ENCODE measurements at regions not wholly inside any gene's neighbourhood (a gene's known extent, or its start where the extent isn't known, plus 50 kb on each side); places are given as distances from the start of the nearest gene placed in this dataset.

- no peak for TF ChIP-seq GATA2 (IDR thresholded peaks at IDR 0.05; ENCODE audit: low read depth, low read length)
- no peak for TF ChIP-seq GATA3 (IDR thresholded peaks at IDR 0.05; ENCODE audit: low read depth, low read length)
These were observed 249.1 kb upstream of the MCTP2 start for GRCh38 chr15:93982226-93982727.

All from SH-SY5Y (cell line).